IPS DF 6.9 (cell line): ENCODE measurements at regions not wholly inside any gene's neighbourhood (a gene's known extent, or its start where the extent isn't known, plus 50 kb on each side); places are given as distances from the start of the nearest gene placed in this dataset.
"Not testable (repeated sequence)": the region's sequence is repeated elsewhere in the genome, so short reads cannot be mapped to it uniquely, and the experiment has no call there.

Experiments used
- DNase-seq: peaks from one replicate; pipeline ENCODE4 v3.0.0-alpha.2; 2013; ENCODE audit warnings: low read depth, low spot score
- H3K27ac ChIP-seq: one replicate; pipeline ENCODE4 v1.5.1; 2013; ENCODE audit warnings: low read length, control low read depth
- H3K27me3 ChIP-seq: 2 replicates; pipeline ENCODE4 v1.6.1; 2013; ENCODE audit warnings: mild to moderate bottlenecking, low read length; ENCODE audit not compliant: control insufficient read depth, insufficient read depth
- H3K36me3 ChIP-seq: 2 replicates; pipeline ENCODE4 v1.6.1; 2013; ENCODE audit warnings: low read length; ENCODE audit not compliant: control insufficient read depth, insufficient read depth
- H3K4me1 ChIP-seq: 2 replicates; pipeline ENCODE4 v1.6.1; 2013; ENCODE audit warnings: low read length; ENCODE audit not compliant: control insufficient read depth, insufficient read depth
- H3K4me3 ChIP-seq: 2 replicates; pipeline ENCODE4 v1.5.1; 2013; ENCODE audit warnings: mild to moderate bottlenecking, low read length
- H3K9me3 ChIP-seq: 2 replicates; pipeline ENCODE4 v1.6.1; 2013; ENCODE audit warnings: low read length, inconsistent platforms; ENCODE audit not compliant: control insufficient read depth, insufficient read depth
- WGBS: extraction: QIAGEN DNeasy Blood & Tissue Kit; methylation state at CpG from one replicate; pipeline ENCODE4 v1.1.7; 2013; ENCODE audit warnings: mixed read lengths, missing lambda C conversion rate; ENCODE audit not compliant: insufficient read length, insufficient coverage; 5-methylcytosine and 5-hydroxymethylcytosine counted together

DNA sequence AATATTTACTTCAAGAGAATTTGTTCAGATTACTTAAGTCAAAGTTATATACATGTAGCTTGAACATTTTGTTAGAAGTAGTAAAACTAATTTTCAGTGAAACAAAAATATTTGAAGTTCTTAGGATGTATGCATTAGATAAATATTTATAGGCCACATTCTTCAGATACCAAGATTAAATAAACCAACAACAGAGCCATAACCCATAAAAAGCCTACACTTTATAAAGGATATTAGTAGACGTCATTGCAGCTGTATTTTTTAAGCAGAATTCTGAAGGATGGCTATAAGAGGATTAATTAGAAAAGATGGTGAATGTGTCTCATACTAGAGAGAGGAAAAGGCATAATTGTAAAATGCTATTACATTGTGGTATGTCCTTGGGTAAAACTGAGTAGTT lies 449.7 kb upstream of the ALCAM start:
- Histone ChIP-seq H3K4me1 (no peaks in the 10 kb centered on the region), H3K27me3 (no peaks in the 10 kb centered on the region), H3K36me3 (no peaks in the 10 kb centered on the region), H3K27ac (no peak overlapping the region), H3K9me3 (no peaks in the 10 kb centered on the region), H3K4me3 (no peak overlapping the region)
- DNase-seq, result no peak
- no CpG with 5 or more reads among the region's 1 CpG for WGBS

DNA sequence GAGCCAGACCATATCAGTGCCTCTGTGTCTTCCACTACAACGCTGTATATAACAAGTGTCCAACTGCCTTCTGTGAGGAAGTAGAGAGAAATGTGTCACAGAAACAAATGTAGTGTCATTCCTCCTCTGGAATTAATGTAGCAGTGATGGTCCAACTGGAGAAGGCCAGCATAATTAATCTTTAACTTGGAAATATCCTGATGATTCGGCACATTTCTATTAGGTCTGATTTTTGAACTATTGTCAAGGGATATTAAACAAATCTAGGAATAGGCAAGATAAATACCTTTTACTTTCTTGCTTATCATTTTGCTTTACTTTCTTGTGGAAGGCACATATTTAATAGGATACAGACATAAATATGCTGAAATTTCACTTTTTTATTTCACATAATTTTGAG lies 446.2 kb upstream of the ALCAM start:
- no peaks in the 10 kb centered on the region for H3K27me3 ChIP-seq
- H3K4me1 ChIP-seq, result no peaks in the 10 kb centered on the region
- H3K27ac ChIP-seq, result no peak overlapping the region
- no peak for DNase-seq
- no peaks in the 10 kb centered on the region for H3K36me3 ChIP-seq
- no peaks in the 10 kb centered on the region for H3K9me3 ChIP-seq
- no peak overlapping the region for H3K4me3 ChIP-seq
- no CpG with 5 or more reads among the region's 2 CpGs for WGBS

DNA sequence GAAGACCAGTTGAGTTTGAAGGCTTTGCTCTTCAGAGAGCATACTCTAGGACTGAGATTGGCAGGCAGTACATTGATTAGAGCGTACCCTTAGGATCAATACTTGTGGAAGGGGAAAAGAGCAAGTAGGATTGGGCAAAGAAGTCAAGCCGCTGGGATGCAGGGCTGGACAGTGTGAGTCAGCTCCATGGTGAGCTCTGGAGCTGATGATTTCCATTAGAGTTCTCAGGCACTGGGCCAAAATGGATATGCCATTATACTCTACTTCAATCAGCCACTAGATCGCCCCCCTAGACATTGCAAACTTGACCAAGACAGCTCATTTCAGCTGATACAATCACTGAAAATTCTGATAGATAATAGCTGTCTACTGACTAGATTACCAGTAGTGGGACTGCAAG lies 432.7 kb upstream of the ALCAM start:
- H3K9me3 ChIP-seq, result no peaks in the 10 kb centered on the region
- WGBS, result no CpG with 5 or more reads among the region's 3 CpGs
- no peak overlapping the region for H3K27ac ChIP-seq
- no peaks in the 10 kb centered on the region for H3K27me3 ChIP-seq
- no peak for DNase-seq
- H3K4me1 ChIP-seq, result no peaks in the 10 kb centered on the region
- no peak overlapping the region for H3K4me3 ChIP-seq
- no peaks in the 10 kb centered on the region for H3K36me3 ChIP-seq

DNA sequence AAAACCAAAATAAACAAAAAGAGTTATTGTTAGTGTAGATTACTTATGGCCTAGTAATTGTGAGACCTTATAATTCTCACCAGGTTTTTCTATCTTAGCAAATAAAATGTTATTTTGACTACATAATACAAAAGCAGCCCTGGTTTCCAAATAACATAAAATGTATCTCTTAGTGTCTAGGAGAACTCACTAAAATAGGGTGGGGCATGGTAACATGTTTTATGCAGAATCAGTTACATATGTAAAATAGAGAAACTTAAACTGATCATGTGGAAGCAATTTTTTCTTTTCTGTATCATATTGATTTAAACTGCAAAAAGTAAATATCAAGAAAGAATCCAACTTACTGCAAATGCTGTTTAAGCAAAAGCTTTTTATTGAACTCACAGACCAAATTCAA lies 431.1 kb upstream of the ALCAM start:
- H3K9me3 ChIP-seq, result no peaks in the 10 kb centered on the region
- H3K27ac ChIP-seq, result no peak overlapping the region
- H3K36me3 ChIP-seq, result no peaks in the 10 kb centered on the region
- no peak for DNase-seq
- no peaks in the 10 kb centered on the region for H3K27me3 ChIP-seq
- no peaks in the 10 kb centered on the region for H3K4me1 ChIP-seq
- no peak overlapping the region for H3K4me3 ChIP-seq

DNA sequence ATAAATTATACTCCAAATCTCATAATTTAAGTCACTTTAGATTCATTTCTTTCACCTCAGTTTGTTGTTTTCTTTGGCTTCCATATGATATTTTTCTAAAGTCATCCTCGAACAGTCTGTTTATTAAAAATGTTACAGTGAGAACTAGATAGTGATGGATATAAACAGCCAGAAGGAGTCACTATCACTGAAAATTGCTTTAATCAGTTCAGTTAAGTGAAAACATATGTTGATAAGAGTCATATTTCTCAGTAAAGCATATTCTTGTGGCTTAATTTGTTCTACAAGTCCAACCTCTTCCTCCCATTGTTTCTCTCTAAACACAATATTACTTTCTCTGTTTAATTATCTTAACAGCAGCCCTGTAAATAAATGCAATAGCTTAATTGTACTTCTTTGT lies 427.5 kb upstream of the ALCAM start:
- no peak overlapping the region for H3K27ac ChIP-seq
- no peaks in the 10 kb centered on the region for H3K9me3 ChIP-seq
- H3K4me3 ChIP-seq, result no peak overlapping the region
- no peaks in the 10 kb centered on the region for H3K4me1 ChIP-seq
- no peaks in the 10 kb centered on the region for H3K27me3 ChIP-seq
- WGBS, result no CpG with 5 or more reads among the region's 1 CpG
- no peaks in the 10 kb centered on the region for H3K36me3 ChIP-seq
- DNase-seq, result no peak

DNA sequence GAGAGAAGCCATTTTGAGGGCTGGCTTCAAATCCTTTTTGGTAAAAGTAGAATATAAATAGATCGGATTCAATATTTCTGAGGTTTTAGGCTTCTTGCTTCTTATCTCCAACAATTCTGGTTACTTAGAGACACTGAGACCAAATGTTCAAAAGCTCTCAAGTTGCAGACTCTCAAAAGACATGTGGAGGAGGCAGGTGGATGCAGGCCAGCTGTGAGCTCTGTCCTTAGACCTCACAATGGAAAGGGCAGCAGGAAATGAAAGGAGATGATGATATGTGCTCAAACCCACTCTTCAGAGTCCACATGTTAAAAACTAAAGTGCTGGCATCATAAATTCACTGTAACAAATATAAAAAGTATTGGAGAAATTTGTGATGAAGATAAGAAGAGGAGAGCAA lies 424.9 kb upstream of the ALCAM start:
- Histone ChIP-seq H3K27me3 (no peaks in the 10 kb centered on the region), H3K27ac (no peak overlapping the region), H3K4me3 (no peak overlapping the region), H3K9me3 (no peaks in the 10 kb centered on the region), H3K4me1 (no peaks in the 10 kb centered on the region), H3K36me3 (no peaks in the 10 kb centered on the region)
- WGBS, result no CpG with 5 or more reads among the region's 1 CpG
- DNase-seq, result no peak

DNA sequence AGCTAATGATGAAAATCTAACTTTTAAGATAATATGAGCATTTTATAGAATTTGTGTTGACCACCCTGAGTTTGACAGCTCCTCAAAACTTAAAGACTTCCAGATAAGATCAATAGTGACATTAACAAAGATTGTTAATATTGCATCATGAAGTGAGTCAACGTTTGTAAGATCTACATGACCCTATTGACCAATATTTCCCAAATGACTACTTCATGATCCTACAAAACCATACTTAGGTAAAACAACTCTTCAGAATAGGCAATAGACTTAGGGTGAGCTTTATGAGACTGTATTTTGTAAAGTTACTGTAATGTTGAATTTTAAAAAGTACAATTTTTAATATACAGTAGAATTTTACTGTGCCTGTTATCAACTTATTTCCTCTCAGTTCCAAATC lies 422.7 kb upstream of the ALCAM start:
- H3K9me3 ChIP-seq, result no peaks in the 10 kb centered on the region
- no peak for DNase-seq
- no peaks in the 10 kb centered on the region for H3K36me3 ChIP-seq
- H3K27ac ChIP-seq, result no peak overlapping the region
- H3K4me3 ChIP-seq, result no peak overlapping the region
- H3K4me1 ChIP-seq, result no peaks in the 10 kb centered on the region
- WGBS, result no CpG with 5 or more reads among the region's 1 CpG
- no peaks in the 10 kb centered on the region for H3K27me3 ChIP-seq

DNA sequence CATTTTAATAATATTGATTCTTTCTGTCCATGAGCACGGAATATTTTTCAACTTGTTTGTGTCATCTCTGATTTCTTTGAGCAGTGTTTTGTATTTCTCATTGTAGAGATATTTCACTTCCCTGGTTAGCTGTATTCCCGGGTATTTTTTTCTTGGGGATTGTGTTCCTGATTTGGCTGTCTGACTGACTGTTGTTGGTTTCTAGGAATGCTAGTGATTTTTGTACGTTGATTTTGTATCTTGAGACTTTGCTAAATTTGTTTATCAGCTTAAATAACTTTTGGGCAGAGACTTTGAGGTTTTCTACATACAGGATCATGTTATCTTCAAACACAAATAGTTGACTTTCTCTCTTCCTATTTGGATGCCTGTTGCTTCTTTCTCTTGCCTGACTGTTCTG lies 418.8 kb upstream of the ALCAM start:
- no CpG with 5 or more reads among the region's 3 CpGs for WGBS
- Histone ChIP-seq H3K27me3 (no peaks in the 10 kb centered on the region), H3K27ac (no peak overlapping the region), H3K4me3 (no peak overlapping the region), H3K9me3 (no peaks in the 10 kb centered on the region), H3K4me1 (no peaks in the 10 kb centered on the region), H3K36me3 (no peaks in the 10 kb centered on the region)
- DNase-seq, result no peak

DNA sequence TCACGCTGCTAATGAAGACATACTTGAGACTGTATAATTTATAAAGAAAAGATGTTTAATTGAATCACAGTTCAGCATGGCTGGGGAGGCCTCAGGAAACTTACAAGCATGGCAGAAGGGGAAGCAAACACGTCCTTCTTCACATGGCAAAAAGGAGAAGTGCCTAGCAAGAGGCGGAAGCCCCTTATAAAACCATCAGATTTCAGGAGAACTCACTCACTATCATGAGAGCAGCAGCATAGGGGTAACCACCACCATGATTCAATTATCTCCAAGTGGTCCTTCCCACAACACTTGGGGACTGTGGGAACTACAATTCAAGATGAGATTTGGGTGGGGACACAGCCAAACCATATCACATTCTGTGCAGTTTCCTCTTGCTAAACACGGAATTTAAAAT lies 416.9 kb upstream of the ALCAM start:
- WGBS, result no CpG with 5 or more reads among the region's 4 CpGs
- not testable (repeated sequence) for H3K4me3 ChIP-seq, H3K36me3 ChIP-seq, H3K4me1 ChIP-seq, DNase-seq, H3K27me3 ChIP-seq, H3K27ac ChIP-seq, H3K9me3 ChIP-seq

DNA sequence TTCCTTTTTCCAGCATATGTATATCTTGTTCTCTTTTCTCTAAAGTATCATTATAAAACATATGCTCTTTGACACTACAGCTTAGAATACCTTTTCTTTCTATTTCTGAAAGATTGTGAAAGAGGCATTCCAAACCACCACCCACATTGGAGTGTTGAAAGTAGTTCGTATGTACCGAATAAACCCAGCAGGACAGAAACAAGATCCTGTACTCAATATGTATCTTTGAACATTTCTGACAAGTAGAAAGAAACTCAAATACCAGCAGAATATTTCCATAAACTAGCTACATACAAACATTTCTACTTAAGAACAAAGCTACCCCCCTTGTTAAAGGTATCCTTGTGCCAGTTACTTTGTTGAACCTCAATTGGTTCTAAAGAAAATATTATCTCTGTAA lies 415.3 kb upstream of the ALCAM start:
- Histone ChIP-seq H3K9me3 (no peaks in the 10 kb centered on the region), H3K4me1 (no peaks in the 10 kb centered on the region), H3K4me3 (no peak overlapping the region), H3K27ac (no peak overlapping the region), H3K27me3 (no peaks in the 10 kb centered on the region), H3K36me3 (no peaks in the 10 kb centered on the region)
- no CpG with 5 or more reads among the region's 2 CpGs for WGBS
- no peak for DNase-seq

DNA sequence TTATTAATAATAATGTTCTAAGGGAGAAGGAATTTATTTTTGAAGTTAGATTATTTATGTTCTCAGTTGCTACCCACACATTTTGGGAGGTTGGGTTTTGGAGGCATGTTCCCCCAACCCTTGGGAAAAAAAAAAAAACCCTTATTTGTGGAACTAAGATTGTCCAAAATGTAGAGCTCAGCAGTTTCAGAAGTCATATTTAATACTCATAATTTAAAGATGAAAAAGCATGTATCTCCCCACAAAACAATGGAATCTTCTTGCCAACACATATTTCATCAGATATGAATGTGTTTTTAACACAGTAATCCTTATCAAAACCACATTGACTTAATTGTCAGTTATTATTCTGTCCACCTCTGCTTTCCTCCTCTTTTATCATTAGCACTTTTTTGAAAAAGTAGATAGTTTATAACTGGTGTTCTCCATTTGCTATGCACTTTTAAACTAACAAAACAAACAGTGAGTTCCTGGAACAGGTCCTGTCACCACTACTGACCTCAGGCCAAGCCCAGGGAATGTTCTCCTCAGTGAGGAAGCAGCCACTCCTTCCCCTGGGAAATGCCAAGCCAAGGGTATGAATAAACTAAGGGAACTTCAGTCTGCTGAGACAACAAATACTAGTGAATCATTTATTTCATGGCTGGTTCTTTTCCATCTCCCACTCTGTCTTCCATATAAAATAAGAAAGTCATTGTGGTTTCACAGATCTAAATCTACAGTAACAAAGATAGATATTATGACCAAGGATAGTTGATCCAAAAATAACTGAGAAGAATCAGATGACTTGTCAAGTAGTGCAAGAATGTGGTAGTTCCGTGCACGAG lies 414.4 kb upstream of the ALCAM start:
- Histone ChIP-seq H3K27me3 (no peaks in the 10 kb centered on the region), H3K4me3 (no peak overlapping the region), H3K9me3 (no peaks in the 10 kb centered on the region), H3K4me1 (no peaks in the 10 kb centered on the region), H3K36me3 (no peaks in the 10 kb centered on the region), H3K27ac (no peak overlapping the region)
- no CpG with 5 or more reads among the region's 2 CpGs for WGBS
- no peak for DNase-seq
